HS-5 (cell line): ENCODE measurements at regions not wholly inside any gene's neighbourhood (a gene's known extent, or its start where the extent isn't known, plus 50 kb on each side); places are given as distances from the start of the nearest gene placed in this dataset.
"Not testable (repeated sequence)": the region's sequence is repeated elsewhere in the genome, so short reads cannot be mapped to it uniquely, and the experiment has no call there.

Experiments
- DNase-seq: peaks from one replicate; pipeline ENCODE4 v3.0.0-alpha.2; 2012; ENCODE audit warnings: low read depth

DNA sequence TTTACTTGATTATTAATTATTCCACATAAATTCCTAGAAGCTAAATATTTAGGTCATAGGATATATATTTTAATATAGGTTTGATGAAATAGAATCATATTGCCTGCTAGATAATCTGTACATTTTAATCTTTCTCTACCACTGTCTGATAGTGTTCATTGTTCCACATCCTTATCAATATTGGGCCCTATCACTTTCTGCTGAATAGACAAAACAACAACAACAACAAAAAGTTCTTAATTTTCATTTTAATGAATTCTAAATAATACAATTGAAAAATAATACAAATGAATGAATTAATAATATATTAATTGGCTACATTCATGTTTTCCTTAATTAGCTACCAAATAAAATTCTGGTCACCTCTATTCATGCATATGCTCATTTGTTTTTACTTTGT lies 1437.2 kb downstream of the LRFN5 start:
- DNase-seq: no peak

DNA sequence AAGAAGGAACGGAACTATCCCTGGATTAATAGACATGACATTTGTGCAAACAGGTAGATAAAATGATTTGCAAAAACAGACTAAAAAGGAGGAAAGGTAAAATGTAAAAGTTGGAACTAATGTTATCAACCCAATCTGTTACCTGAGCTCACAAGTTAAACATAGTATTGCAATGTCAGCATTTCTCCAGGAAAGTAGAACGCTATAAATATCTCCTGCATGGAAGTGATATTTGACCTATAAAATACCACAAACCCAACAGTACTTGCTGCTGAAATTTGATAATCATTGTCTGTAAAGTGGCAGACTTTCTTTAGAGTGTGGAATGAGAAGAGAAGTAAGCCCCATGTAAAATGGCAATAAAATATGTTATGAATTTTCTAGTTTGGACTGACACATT lies 1435.7 kb downstream of the LRFN5 start:
- DNase-seq: no peak

DNA sequence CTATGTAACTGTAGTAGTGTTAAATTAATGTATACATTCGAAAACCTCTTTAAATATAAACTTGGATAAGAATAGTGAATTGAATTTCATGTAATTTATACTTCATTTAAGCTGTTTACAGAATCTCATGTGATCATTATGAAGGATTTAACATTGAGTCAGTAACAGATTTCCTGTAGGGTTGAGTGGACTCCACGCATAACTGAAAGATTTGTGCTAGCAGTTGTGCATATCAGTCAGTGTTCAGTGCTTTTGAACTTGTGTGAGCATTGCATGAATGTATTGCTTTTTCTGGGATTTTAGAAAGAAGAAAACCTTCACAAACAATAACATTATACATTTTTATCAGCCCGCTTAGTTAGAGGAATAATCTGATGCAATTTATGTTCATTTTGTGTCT lies 1435.3 kb downstream of the LRFN5 start:
- no peak for DNase-seq

DNA sequence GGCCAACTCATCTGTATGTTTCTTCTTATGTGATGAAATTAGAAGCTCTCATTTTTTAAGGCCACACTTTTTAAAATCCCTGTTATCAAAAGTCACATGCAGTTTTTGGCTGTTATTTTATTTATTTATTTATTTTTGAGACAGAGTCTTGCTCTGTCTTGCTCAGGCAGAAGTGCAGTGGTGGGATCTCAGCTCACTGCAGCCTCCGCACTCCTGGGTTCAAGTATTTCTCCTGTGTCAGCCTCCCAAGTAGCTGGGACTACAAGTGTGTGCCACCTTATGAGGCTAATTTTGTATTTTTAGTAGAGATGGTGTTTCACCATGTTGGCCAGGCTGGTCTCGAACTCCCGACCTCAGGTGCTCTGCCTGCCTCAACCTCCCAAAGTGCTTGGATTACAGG lies 1434.5 kb downstream of the LRFN5 start:
- DNase-seq: no peak

DNA sequence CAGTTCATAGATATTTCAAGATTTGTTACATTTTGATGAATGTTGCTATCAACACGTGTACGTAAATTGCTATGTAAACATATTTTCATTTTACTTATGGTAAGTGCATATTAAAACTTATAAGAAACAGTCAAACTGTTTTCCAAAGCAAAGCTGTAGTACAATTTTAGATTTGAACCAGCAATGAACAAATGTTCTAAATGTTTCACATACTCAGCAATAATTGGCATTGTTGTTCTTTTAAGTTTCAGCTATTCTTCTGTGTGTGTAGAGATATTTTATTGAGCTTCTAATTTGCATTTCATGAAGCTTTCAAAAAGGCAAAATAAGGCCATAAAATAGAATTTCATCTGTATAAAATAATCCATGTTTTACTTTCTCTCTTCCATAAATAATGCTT lies 1433.2 kb downstream of the LRFN5 start:
- DNase-seq: no peak

DNA sequence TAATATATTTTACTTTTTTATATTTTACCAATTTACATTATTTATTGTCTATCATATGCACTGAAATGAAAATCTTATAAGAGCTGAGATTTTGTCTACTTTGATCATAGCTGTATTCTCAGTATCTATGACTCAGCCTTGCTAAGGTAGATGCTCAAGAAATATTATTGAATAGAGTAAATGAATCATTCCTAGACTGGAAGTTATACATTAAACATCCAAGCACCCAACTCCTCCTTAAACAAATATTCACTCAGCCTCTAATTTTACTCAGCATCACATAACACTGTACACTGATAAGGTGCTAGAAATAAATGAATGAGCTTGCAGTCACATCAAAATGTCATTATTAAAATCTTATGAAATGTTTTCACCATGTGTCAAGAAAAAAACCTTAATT lies 1424.9 kb downstream of the LRFN5 start:
- no peak for DNase-seq

DNA sequence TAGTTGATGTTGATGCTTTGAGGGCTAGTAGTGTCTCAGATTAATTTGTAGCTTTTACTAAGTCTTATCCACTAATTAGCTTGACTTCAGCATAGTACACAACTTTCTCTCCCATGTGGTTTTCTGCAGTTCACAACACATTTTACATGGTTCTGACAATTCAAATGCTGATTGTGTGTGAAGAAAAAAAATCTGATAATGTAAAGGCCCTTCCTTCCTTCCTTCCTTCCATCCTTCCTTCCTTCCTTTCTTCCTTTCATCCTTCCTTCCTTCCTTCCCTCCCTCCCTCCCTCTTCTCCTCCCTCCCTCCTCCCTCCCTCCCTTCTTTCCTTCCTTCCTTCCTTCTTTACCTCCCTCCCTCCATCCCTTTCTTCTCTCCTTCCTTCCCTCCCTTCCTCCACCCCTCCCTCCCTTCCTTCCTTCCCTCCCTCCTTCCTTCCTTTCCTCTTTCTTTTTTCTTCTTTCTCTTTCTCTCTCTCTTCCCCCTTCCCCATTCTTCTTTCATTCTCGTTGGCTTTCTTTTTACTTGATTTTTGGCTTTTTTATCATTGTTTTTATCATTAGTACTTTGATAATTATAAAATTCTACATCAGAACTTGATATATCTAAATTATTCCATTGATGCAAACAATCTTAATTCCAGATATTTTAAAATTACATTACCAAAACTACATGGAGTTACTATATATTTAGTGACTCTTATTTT lies 1415.6 kb downstream of the LRFN5 start:
- no peak for DNase-seq

DNA sequence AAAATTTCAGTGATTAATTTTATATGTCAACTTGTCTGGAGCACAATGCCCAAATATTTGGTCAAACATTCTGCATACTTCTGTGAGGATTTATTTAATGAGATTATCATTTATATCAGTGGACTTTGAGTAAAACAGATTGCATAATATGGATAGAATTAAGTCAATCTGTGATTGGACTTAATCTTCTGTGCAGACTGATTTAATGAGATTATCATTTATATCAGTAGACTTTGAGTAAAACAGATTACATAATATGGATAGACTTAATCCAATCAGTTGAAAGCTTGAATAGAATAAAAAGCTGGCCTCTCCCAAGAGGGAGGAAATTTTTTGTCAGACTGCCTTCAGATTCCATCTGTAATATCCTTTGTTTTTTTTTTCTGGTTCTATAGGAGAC lies 1413.2 kb downstream of the LRFN5 start:
- no peak for DNase-seq

DNA sequence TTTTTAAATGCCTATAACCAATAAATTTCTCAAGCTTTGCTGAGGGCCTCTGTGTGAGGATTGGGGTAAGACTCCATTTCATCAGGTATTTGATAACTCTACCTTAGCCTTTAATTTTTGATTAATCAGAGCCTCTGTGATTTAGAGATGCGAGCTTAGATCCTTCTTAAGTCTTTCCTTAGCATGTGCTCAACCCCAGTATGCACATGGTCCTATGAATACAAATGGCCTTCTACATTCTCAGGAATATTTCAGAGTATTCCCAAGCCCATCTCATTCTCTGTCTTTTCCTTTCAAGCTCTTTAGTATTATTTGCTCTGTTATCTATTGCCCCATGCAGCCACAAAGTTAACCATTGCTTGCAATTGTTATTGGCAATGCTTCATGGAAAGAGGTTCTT lies 1407.7 kb downstream of the LRFN5 start:
- no peak for DNase-seq

DNA sequence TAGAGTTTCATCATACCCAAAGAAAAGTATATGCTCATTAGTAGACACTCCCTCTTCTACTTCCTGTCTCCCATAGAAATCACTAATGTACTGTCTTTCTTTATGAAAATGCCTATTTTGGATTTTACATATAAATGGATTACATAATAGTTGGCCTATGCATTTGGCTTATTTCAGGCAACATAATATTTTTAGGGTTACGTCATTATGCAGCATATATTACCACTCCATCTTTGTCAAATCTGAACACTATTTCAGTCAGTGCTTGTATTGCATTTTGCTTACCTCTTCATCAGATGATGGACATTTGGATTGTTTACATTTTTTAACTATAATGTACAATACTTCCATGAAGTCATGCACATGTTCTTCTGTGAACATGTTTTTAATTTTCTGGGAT lies 1406.1 kb downstream of the LRFN5 start:
- DNase-seq: no peak

DNA sequence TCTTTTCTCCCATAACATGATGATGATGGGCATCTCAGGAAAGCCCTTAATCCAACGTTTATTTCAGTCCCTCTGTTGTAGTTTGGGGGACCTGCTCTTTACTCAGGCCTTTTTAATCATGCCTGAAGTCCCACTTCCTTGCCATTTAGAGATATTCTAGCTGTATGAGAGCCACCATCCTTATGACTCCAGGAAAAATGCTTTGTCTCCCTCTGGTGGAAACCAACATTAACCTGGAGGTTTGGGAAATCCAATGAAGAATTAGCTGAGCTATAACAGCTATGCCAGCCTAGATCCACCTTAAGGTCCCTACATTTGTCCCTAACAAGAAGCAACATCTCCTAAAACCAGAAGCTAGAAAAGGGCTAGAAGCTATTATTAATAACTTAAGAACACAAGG lies 1399.1 kb downstream of the LRFN5 start:
- DNase-seq: no peak

DNA sequence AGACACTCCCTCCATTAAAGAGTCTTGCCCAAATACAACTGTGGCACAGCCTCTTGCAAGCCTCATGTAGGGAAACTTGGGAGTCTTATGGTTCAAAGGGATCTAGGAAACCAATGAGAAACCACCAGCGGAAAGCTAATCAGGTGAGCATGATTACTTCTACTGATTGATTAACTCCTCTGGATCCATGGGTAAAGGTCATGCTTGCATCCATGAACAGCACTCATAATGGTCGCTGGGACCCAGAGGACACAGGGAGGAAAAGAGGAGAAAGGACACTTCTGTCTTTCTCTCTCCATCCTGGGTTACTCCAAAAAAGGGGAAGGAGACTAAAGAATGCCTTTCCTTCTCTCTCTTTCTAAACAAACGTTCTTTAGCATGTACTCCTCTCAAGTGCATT lies 1397.2 kb downstream of the LRFN5 start:
- no peak for DNase-seq

DNA sequence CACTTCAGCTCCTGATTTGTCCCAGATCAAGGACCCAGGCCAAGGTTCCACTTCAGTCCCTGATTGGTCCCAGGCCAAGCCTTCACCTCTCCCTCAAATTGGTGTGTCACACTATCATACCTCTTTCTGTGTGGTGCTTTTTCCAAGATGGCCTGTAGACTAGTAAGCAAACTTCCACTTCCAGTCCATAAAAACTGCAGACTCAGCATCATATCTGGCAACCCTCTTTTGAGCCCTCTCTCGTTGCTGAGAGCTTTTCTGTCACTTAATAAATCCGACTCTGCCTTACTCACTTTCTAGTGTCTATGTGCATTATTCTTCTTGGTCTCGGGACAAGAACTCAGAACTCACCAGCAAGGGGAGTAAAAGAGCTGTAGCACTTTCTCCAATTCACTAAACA lies 1395.1 kb downstream of the LRFN5 start:
- no peak for DNase-seq

DNA sequence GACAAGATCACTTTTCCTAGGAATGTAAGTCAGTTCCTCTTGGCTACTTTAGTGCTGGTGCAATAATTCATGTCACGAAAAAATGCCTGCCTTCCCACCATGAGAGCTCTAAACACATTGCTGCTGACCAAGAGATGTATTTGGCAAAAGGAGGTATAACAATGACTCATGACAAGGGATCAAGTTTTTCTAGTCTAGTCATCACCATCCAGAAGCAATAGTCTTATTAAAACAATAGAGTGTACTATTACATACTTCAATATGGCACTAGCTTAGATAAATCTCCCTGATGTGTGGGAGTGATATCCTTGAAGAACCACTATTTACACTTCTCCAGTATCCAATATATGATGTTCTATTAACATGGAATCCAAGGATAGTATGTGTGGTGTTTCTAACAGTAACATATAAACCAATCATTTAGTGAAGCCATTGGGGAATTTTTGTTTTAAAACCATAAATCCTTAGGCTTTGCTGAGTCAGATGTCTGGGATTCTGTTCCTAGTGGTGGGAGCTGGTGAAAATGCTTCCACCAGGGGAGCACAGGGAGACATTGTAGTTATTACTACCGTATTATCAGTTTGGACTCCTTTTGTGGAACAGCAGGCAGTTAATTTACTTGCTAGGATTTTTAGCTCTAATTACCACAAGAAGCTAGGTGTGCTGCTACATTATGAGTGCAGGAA lies 1387.5 kb downstream of the LRFN5 start:
- peak; percentile 76 for DNase-seq

DNA sequence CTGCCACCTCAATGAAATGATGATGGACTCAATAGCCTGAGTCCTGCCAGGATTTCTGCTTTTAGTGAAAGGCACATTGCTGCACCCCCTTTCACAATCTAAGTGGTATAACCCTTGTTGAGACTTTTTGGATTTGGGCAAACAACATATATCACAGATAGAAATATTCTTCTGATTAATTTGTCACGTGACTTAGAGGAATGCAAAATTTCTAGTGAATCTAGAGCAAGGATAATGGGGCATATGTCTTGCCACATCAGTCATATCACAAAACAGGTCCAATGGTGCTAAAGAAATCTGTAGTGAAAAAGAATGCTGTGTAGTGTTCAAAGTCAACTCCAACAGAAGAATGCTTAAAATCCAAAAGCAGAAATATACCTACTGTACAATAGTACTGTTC lies 1386.3 kb downstream of the LRFN5 start:
- no peak for DNase-seq

DNA sequence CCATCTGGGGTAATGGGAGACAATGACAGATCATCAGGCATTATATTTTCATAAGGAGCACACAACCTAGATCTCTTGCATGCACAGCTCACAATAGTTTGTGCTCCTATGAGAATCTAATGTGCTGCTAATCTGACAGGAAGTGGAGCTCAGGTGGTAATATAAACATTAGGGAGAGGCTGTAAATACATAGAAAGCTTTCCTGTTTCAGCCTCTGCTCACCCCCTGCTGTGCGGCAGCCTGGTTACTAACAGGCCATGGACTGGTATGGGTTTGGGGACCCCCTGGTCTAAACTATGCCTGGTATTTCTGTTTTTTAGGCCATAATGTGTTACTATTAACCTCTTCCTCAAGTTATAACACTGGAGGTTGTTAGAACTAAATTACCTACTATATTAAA lies 1373.7 kb downstream of the LRFN5 start:
- DNase-seq: no peak

DNA sequence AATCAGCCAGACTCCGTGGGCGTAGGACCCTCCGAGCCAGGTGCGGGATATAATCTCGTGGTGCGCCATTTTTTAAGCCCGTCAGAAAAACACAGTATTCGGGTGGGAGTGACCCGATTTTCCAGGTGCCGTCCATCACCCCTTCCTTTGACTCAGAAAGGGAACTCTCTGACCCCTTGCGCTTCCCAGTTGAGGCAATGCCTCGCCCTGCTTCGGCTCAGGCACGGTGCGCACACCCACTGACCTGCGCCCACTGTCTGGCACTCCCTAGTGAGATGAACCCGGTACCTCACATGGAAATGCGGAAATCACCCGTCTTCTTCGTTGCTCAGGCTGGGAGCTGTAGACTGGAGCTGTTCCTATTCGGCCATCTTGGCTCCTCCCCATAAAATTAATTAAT lies 1366.5 kb downstream of the LRFN5 start:
- not testable (repeated sequence) for DNase-seq

DNA sequence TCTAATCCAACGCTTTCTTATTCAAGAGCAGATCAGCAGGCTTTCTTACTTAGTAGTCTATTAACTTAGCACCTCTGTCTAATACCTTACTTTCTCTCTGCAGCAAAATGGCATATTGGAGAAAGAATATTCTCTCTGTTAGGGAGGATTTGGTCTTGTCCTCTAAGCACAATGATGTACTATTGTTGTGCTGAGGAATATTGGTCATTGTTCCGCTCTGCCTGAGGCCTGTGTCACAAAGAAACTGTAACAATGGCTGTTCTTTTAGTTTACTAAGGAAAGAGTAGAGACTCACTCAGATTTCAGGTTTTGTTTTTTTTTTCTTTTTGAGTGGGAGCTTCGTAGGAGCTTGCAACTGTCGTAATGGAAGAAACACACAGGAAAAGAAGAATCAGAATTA lies 1358.8 kb downstream of the LRFN5 start:
- no peak for DNase-seq

DNA sequence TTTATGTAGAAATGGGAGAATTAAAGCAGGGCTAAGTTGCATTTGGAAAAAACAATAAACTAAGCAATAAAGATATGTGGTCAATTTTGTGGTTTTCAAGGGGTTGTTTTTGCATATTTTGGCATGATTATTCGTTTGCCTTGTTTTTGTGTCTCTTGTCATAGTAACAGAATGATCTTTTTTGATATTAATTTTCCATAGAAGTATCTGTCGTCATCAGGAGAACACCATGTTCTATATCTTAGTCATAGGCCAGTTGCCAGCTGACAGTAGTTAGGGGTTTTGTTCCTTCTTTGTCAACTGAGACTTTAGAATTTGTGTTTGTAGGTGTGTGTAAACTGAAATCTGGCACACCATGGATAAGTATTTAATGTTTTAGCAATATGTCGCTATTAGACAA lies 1354.8 kb downstream of the LRFN5 start:
- no peak for DNase-seq

DNA sequence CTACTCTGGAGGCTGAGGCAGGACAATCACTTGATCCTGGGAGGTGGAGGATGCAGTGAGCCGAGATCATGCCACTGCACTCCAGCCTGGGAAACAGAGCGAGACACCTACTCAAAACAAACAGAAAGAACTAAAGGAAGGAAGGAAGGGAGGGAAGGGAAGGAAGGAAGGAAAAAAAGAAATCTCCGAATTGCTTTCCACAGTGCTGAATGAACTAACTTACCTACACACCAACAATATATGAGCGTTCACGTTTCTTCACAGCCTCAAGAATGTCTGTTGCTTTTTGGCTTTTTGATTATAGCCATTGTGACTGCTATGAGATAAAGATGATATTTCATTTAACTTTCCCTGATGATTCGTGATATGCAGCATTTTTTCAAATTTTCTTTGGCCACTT lies 1343.7 kb downstream of the LRFN5 start:
- DNase-seq: no peak

DNA sequence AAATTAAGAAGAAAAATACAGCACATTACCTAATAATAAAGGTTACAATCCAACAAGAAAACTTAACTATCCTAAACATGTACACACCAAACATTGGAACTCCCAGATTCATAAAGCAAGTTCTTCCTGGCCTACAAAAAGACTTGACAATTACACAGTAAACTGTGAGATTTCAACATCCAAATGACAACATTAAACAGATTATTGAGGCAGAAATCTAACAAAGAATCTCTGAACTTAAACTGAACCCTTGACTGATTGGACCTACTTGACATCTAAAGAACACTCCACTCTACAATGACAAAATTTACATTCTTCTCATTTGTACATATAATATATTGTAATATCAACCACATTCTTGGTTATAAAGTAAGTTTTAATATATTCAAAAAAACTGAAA lies 1341.3 kb downstream of the LRFN5 start:
- DNase-seq: no peak

DNA sequence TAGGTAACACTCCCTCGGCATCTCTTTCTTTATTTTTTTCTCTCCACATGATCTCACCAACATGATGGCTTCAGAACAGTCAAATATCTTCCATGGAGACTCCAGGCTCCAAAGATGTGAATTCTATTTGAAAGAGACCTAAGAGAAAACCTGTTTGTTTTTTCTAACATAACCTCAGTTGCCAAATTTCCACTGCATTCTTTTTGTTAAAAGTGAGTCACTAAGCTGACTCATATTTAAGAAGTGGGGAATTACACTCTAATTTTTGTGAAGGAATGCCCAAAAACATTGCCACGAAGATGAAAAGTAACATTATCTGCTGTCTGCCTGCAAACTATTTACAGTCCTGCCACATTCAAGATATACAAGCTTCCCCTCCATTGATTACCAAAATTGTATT lies 1337.6 kb downstream of the LRFN5 start:
- peak; percentile 24 for DNase-seq

DNA sequence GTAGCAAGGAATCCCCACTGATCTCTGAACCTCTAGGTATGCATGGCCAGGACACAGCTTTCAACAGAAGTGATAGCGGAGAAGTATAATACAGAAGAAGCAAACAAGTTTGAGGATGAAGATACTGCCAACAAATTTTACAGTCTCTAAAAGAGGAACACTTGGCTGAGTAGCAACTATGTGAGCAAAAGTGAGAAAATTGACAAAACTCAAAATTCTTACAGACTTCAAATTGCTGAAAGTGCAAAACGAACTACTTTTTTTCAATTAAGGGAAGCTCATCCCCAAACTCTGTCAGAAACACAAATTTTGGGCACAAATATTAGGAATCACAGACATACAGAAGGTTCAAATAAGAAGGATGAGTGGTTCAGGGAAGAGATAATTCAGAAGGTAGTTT lies 1324.6 kb downstream of the LRFN5 start:
- no peak for DNase-seq

DNA sequence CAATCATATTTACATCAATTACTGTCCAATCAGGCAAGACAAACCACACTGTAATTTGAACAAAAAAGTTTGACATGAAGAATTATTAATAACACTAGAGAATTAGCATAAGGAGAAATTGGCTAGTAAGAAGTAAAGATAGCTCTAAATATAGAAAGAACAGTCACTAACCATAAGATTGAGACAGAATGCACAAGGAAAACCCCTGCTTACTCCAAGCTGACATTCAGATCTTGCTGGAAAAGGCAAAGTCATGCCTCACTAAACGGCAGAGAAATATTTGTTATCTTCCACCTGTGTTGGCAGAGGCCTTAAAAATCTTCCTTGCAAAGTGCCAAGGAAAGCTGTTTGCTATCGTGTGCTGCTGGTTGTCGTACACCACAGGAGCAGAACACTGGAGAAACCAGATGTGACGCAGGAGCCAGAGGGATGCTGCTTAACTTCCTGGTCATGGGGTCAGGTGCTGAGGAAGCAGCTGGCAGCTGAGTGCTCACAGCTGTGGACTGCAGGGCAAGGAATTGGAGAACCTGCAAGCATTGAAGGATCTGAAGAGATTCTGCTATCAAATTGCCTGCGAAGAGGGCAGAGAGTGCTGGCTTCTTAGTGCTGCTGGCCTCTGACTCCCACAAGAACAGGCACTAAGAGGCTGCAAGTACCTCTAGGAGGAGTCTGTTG lies 1323.3 kb downstream of the LRFN5 start:
- DNase-seq: no peak
